ENCODE measurements at regions not wholly inside any gene's neighbourhood (a gene's known extent, or its start where the extent isn't known, plus 50 kb on each side); places are given as distances from the start of the nearest gene placed in this dataset.

GRCh38 chr10:132135053-132135872 lies 51.5 kb upstream of the DPYSL4 start:
- H3K4me2 ChIP-seq (ENCODE audit: insufficient read depth, low read length): no peak overlapping the region
- H4K20me1 ChIP-seq (ENCODE audit: insufficient read depth, low read length): no peaks in the 10 kb centered on the region
- no peak overlapping the region for H3K9ac ChIP-seq (ENCODE audit: low read depth, low read length)
- H3K27me3 ChIP-seq (ENCODE audit: insufficient read depth, low read length, poor library complexity): no peaks in the 10 kb centered on the region
- no peak overlapping the region for H2AFZ ChIP-seq (ENCODE audit: low read depth, low read length)
- DNase-seq: no peak
- no peaks in the 10 kb centered on the region for H3K36me3 ChIP-seq (ENCODE audit: insufficient read depth, low read length)
- no peak for TF ChIP-seq EZH2 (IDR thresholded peaks at IDR 0.05; ENCODE audit: borderline replicate concordance, low read depth, low read length, severe bottlenecking)
- TF ChIP-seq CTCF (IDR thresholded peaks at IDR 0.05; ENCODE audit: borderline replicate concordance, extremely low read depth, low read length, poor library complexity, severe bottlenecking): no peak
- H3K79me2 ChIP-seq (ENCODE audit: insufficient read depth, low read length): no peaks in the 10 kb centered on the region
- H3K4me1 ChIP-seq (ENCODE audit: insufficient read depth, low read length): no peaks in the 10 kb centered on the region
- H3K4me3 ChIP-seq (ENCODE audit: low read depth in 1 of 2, low read length in 2 of 2): no peak overlapping the region
- H3K27ac ChIP-seq (ENCODE audit: low read length): no peak overlapping the region
- no peak for ATAC-seq (ENCODE audit: insufficient read depth, low read depth)
- H3K9me3 ChIP-seq (ENCODE audit: insufficient read depth, low read length, severe bottlenecking): no peaks in the 10 kb centered on the region

GRCh38 chr10:132136097-132136521 lies 50.6 kb upstream of the DPYSL4 start:
- no peak overlapping the region for H2AFZ ChIP-seq (ENCODE audit: low read depth, low read length)
- H3K27ac ChIP-seq (ENCODE audit: low read length): no peak overlapping the region
- no peaks in the 10 kb centered on the region for H4K20me1 ChIP-seq (ENCODE audit: insufficient read depth, low read length)
- no peaks in the 10 kb centered on the region for H3K9me3 ChIP-seq (ENCODE audit: insufficient read depth, low read length, severe bottlenecking)
- no peak overlapping the region for H3K4me3 ChIP-seq (ENCODE audit: low read depth in 1 of 2, low read length in 2 of 2)
- no peak for ATAC-seq (ENCODE audit: insufficient read depth, low read depth)
- H3K9ac ChIP-seq (ENCODE audit: low read depth, low read length): no peak overlapping the region
- no peak overlapping the region for H3K4me2 ChIP-seq (ENCODE audit: insufficient read depth, low read length)
- TF ChIP-seq CTCF (IDR thresholded peaks at IDR 0.05; ENCODE audit: borderline replicate concordance, extremely low read depth, low read length, poor library complexity, severe bottlenecking): no peak
- H3K27me3 ChIP-seq (ENCODE audit: insufficient read depth, low read length, poor library complexity): no peaks in the 10 kb centered on the region
- H3K4me1 ChIP-seq (ENCODE audit: insufficient read depth, low read length): no peaks in the 10 kb centered on the region
- H3K36me3 ChIP-seq (ENCODE audit: insufficient read depth, low read length): no peaks in the 10 kb centered on the region
- DNase-seq: no peak
- H3K79me2 ChIP-seq (ENCODE audit: insufficient read depth, low read length): no peaks in the 10 kb centered on the region

GRCh38 chr10:132136689-132137088 lies 50.1 kb upstream of the DPYSL4 start:
- H3K4me3 ChIP-seq (ENCODE audit: low read depth in 1 of 2, low read length in 2 of 2): no peak overlapping the region
- H3K79me2 ChIP-seq (ENCODE audit: insufficient read depth, low read length): no peaks in the 10 kb centered on the region
- H4K20me1 ChIP-seq (ENCODE audit: insufficient read depth, low read length): no peaks in the 10 kb centered on the region
- ATAC-seq (ENCODE audit: insufficient read depth, low read depth) (no peak), DNase-seq (no peak)
- H3K27ac ChIP-seq (ENCODE audit: low read length): no peak overlapping the region
- no peaks in the 10 kb centered on the region for H3K9me3 ChIP-seq (ENCODE audit: insufficient read depth, low read length, severe bottlenecking)
- no peaks in the 10 kb centered on the region for H3K4me1 ChIP-seq (ENCODE audit: insufficient read depth, low read length)
- H3K27me3 ChIP-seq (ENCODE audit: insufficient read depth, low read length, poor library complexity): no peaks in the 10 kb centered on the region
- H2AFZ ChIP-seq (ENCODE audit: low read depth, low read length): no peak overlapping the region
- no peak overlapping the region for H3K9ac ChIP-seq (ENCODE audit: low read depth, low read length)
- H3K4me2 ChIP-seq (ENCODE audit: insufficient read depth, low read length): no peak overlapping the region
- TF ChIP-seq CTCF (IDR thresholded peaks at IDR 0.05; ENCODE audit: borderline replicate concordance, extremely low read depth, low read length, poor library complexity, severe bottlenecking) (no peak), EZH2 (IDR thresholded peaks at IDR 0.05; ENCODE audit: borderline replicate concordance, low read depth, low read length, severe bottlenecking) (no peak)
- H3K36me3 ChIP-seq (ENCODE audit: insufficient read depth, low read length): no peaks in the 10 kb centered on the region

All from DND-41 (cell line).